Uterus (tissue), 3 donors: ENCODE measurements at regions not wholly inside any gene's neighbourhood (a gene's known extent, or its start where the extent isn't known, plus 50 kb on each side); places are given as distances from the start of the nearest gene placed in this dataset.

Experiments
- DNase-seq, 2 donors: peaks; one replicate each; pipeline ENCODE4 v3.0.0-alpha.2; 2019 to 2020
- H3K27ac ChIP-seq, 2 donors: fragments of 200-600 bp; sonication (generic); 1 replicate in 1 of 2; 2 replicates in 1 of 2; pipeline ENCODE4 v1.5.1; 2016 to 2018
- H3K27me3 ChIP-seq, 2 donors: fragments of 200-600 bp; sonication (generic); one replicate each; pipeline ENCODE4 v1.5.1; 2018 to 2019; ENCODE audit warnings: control low read depth in 1 of 2
- H3K36me3 ChIP-seq, 2 donors: fragments of 200-600 bp; sonication (generic); one replicate each; pipeline ENCODE4 v1.5.1; 2019; ENCODE audit warnings: control low read depth in 1 of 2
- H3K4me1 ChIP-seq, 2 donors: fragments of 200-600 bp; sonication (generic); one replicate each; pipeline ENCODE4 v1.5.1; 2018 to 2019; ENCODE audit warnings: control low read depth in 1 of 2
- H3K4me3 ChIP-seq, 2 donors: fragments of 200-600 bp; sonication (generic); 1 replicate in 1 of 2; 2 replicates in 1 of 2; pipeline ENCODE4 v1.5.1; 2018 to 2019; ENCODE audit warnings: mild to moderate bottlenecking in 1 of 2
- H3K9me3 ChIP-seq, 2 donors: fragments of 200-600 bp; sonication (generic); one replicate each; pipeline ENCODE4 v1.5.1; 2019; ENCODE audit warnings: control low read depth in 1 of 2
- POLR2A ChIP-seq, 2 donors: fragments of 450-650 bp; IDR thresholded peaks; one replicate each; pipeline ENCODE4 v1.6.1; 2016; ENCODE audit warnings: antibody characterized with exemption in 2 of 2, mild to moderate bottlenecking in 1 of 2, moderate library complexity in 1 of 2
- intact Hi-C: fragments of 100-400 bp; cut with DNase I; formaldehyde crosslinking; loops from one replicate; pipeline ENCODE4 v1.15.1; 2023; ENCODE audit warnings: low total_unique reads
- TF ChIP-seq, protein P1 (sequence below), 4 experiments: fragments of 200-600 bp in 2 of 4; fragments of 450-650 bp in 2 of 4; sonication (generic) in 2 of 4; IDR thresholded peaks; one replicate each; pipeline ENCODE4 v1.5.1; 2016 to 2019; ENCODE audit warnings: antibody characterized with exemption in 4 of 4, mild to moderate bottlenecking in 2 of 4, moderate library complexity in 1 of 4
- donor health status: DM: yes; HTN: yes; CAD: no.

DNA sequence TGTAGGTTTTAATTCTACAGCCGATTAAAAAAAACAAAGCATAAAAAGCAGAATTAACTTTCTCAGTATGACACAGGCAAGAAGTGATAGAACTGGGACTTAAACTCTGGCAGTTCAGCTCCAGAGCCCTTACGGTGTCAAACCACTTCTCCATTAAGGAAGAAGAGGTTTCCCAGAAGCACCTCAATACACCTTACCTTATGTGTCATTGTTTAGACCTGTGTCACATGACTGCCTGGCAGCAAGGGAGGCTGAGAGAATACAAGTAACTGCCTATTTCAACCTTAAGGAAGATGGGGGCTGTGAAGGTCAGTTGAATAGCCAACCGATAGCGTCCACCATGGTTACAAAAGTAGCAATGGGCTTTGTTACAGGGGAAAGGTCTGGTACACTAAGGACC, 54.6 kb upstream of the ARHGAP5 start:
- Histone ChIP-seq H3K4me3 (no peak overlapping the region), H3K27me3 (no peaks in the 10 kb centered on the region), H3K9me3 (no peaks in the 10 kb centered on the region), H3K36me3 (no peaks in the 10 kb centered on the region), H3K27ac (no peak overlapping the region), H3K4me1 (no peaks in the 10 kb centered on the region)
- intact Hi-C loops = no loop called here
- TF ChIP-seq, protein P1, sequence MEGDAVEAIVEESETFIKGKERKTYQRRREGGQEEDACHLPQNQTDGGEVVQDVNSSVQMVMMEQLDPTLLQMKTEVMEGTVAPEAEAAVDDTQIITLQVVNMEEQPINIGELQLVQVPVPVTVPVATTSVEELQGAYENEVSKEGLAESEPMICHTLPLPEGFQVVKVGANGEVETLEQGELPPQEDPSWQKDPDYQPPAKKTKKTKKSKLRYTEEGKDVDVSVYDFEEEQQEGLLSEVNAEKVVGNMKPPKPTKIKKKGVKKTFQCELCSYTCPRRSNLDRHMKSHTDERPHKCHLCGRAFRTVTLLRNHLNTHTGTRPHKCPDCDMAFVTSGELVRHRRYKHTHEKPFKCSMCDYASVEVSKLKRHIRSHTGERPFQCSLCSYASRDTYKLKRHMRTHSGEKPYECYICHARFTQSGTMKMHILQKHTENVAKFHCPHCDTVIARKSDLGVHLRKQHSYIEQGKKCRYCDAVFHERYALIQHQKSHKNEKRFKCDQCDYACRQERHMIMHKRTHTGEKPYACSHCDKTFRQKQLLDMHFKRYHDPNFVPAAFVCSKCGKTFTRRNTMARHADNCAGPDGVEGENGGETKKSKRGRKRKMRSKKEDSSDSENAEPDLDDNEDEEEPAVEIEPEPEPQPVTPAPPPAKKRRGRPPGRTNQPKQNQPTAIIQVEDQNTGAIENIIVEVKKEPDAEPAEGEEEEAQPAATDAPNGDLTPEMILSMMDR (IDR thresholded peaks at IDR 0.05) = no peak
- DNase-seq = no peak

DNA sequence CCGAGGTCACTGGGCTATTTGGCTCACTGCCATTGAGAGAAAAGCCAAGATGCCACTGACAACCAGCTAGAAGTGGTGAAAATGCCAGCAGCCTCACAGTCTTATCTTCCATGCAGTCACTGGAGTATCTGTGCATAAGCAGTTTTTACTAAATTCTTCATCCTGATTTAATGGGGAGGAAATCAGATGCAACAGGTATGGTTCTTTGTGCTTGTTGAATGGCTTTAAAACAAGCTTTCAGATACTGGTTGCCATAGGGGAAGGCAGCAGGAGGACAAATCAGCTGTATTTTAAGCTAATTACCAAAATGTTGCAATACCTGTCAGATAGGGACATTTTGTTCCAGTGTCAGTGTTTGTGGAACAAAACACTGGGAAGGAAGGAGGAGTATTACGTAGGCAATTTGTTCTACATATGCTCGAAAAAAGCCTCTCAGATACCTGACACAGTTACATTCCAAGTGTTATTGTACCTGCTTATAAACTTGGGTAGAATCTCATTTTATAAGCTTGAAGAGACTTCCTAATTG, 54.1 kb upstream of the ARHGAP5 start:
- no peak for DNase-seq
- Histone ChIP-seq H3K4me1 (no peaks in the 10 kb centered on the region), H3K4me3 (no peak overlapping the region), H3K27ac (no peak overlapping the region), H3K9me3 (no peaks in the 10 kb centered on the region), H3K27me3 (no peaks in the 10 kb centered on the region), H3K36me3 (no peaks in the 10 kb centered on the region)
- intact Hi-C loops = no loop called here
- no peak for TF ChIP-seq POLR2A (IDR thresholded peaks at IDR 0.05)
- TF ChIP-seq, protein P1 (IDR thresholded peaks at IDR 0.05) = no peak

DNA sequence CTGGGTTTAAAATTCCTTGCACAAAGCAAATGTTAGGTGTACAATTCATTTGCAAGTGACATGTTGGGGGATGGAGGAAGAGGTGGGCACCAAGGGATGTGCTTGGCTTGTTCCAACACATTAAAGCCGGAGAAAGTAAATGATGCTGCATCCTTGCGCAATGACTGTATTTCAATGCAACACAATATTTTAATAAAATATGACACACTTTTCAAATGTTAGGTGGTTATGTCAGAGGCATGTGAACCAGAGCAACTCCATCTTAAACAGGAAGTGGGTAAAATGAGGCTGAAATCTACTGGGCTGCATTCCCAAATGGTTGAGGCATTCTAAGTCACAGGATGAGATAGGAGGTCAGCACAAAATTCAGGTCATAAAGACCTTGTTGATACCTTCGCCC, 53.6 kb upstream of the ARHGAP5 start:
- TF ChIP-seq POLR2A (IDR thresholded peaks at IDR 0.05) = no peak
- TF ChIP-seq, protein P1 (IDR thresholded peaks at IDR 0.05) = no peak
- intact Hi-C loops = no loop called here
- Histone ChIP-seq H3K36me3 (no peaks in the 10 kb centered on the region), H3K9me3 (no peaks in the 10 kb centered on the region), H3K4me3 (no peak overlapping the region), H3K27me3 (no peaks in the 10 kb centered on the region), H3K4me1 (no peaks in the 10 kb centered on the region), H3K27ac (no peak overlapping the region)
- DNase-seq = no peak

DNA sequence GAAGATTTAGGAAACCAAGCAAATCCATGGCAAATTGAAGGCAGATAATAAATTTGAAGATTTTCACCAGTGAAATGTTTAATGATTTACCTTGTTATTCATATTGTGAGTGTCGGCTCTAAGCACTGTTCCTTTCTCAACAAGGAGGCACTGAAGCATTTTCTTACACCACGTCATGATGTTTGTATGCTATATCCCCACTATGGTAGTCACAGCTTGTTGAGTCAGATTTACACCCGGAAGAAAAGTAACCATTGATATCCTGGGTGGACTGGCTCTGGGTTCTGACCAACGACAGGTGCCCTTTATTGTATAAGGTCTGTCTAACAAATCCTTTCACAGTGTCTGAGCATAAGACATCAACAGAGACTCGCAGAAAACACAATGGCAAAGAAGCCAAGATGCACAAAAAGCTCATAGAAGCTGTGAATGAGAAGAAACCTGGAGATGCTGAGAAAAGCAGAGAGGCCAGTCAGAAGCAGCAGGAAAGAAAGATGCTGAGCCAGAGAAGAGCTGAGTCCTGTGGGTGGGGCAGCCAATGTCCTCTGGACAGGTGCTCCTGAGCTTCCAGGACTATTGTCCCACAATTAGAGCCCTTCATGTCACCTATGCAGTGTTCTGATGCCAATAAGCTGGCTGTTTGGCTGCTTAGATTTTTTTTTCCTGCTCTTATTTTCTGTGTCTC, 49.7 kb upstream of the ARHGAP5 start:
- H3K9me3 ChIP-seq = no peaks in the 10 kb centered on the region
- H3K27me3 ChIP-seq = no peaks in the 10 kb centered on the region
- TF ChIP-seq, protein P1 (IDR thresholded peaks at IDR 0.05) = no peak
- no peak for TF ChIP-seq POLR2A (IDR thresholded peaks at IDR 0.05)
- H3K27ac ChIP-seq = no peak overlapping the region
- intact Hi-C loops = no loop called here
- no peaks in the 10 kb centered on the region for H3K36me3 ChIP-seq
- no peaks in the 10 kb centered on the region for H3K4me1 ChIP-seq
- no peak overlapping the region for H3K4me3 ChIP-seq
- DNase-seq = no peak
